ENCODE measurements at regions not wholly inside any gene's neighbourhood (a gene's known extent, or its start where the extent isn't known, plus 50 kb on each side); places are given as distances from the start of the nearest gene placed in this dataset.

DNA sequence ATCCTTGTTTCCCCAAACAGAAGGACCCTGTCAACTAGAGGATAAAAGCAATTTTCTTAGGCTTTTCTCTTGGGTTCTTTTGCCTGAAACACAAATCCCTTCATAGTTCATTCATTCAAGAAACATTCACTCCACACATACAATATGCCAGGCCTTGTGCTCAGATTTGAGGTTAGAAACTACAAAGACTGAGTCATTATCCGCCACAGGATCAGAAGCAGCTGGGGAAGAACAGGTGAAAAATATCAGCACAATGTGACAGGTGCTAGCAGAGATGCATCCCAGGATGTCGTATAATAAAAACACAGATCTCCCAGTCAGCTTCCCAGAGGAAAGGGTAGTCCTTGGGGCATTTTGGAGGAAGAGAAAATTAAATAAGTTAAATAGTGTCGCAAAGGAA lies 172.4 kb downstream of the LRATD1 start:
- no peak overlapping the region for H2AFZ ChIP-seq (ENCODE audit: low read length)
- no peaks in the 10 kb centered on the region for H3K27me3 ChIP-seq (replicated peaks in 1 of 4; ENCODE audit: control insufficient read depth in 3 of 4, extremely low read depth in 1 of 4, insufficient read depth in 3 of 4, low read length in 3 of 4)
- H2AK5ac ChIP-seq (ENCODE audit: low read depth, low read length), result no peak overlapping the region
- H2BK12ac ChIP-seq (ENCODE audit: low read depth, low read length), result no peak overlapping the region
- no peak overlapping the region for H3K14ac ChIP-seq (ENCODE audit: insufficient read length)
- H3K79me1 ChIP-seq (ENCODE audit: low read depth, low read length), result no peaks in the 10 kb centered on the region
- no peak overlapping the region for H2BK5ac ChIP-seq (ENCODE audit: low read depth, low read length)
- TF ChIP-seq, protein P1, sequence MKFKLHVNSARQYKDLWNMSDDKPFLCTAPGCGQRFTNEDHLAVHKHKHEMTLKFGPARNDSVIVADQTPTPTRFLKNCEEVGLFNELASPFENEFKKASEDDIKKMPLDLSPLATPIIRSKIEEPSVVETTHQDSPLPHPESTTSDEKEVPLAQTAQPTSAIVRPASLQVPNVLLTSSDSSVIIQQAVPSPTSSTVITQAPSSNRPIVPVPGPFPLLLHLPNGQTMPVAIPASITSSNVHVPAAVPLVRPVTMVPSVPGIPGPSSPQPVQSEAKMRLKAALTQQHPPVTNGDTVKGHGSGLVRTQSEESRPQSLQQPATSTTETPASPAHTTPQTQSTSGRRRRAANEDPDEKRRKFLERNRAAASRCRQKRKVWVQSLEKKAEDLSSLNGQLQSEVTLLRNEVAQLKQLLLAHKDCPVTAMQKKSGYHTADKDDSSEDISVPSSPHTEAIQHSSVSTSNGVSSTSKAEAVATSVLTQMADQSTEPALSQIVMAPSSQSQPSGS (IDR thresholded peaks at IDR 0.05; ENCODE audit: low read length), result no peak
- no peak for TF ChIP-seq CBX8 (IDR thresholded peaks at IDR 0.05; ENCODE audit: borderline replicate concordance, low read depth, low read length)
- no peak overlapping the region for H3K23ac ChIP-seq (ENCODE audit: insufficient read length)
- no peak overlapping the region for H3K4me2 ChIP-seq (ENCODE audit: insufficient read depth in 1 of 2, low read depth in 2 of 2, low read length in 2 of 2)
- no peaks in the 10 kb centered on the region for H3K36me3 ChIP-seq (ENCODE audit: control insufficient read depth in 2 of 4, insufficient read depth in 4 of 4, low read length in 3 of 4)
- no peak overlapping the region for H4K91ac ChIP-seq (replicated peaks; ENCODE audit: insufficient read length, low read length)
- H3K27ac ChIP-seq (ENCODE audit: low read depth, low read length), result no peak overlapping the region
- no peak overlapping the region for H3K9ac ChIP-seq (replicated peaks in 1 of 4; ENCODE audit: extremely low read depth in 1 of 4, low read depth in 3 of 4, low read length in 3 of 4)
- no peaks in the 10 kb centered on the region for H4K20me1 ChIP-seq (replicated peaks in 1 of 2; ENCODE audit: control insufficient read depth in 1 of 2, insufficient read depth in 2 of 2, low read length in 2 of 2)
- FAIRE-seq (no peak), DNase-seq (ENCODE audit: low read depth in 1 of 2, low spot score in 2 of 2) (no peak)
- H3K56ac ChIP-seq (replicated peaks; ENCODE audit: insufficient read length, low read depth, low read length), result no peak overlapping the region
- H3K9me3 ChIP-seq (ENCODE audit: insufficient read depth in 2 of 2, low read depth in 1 of 2, low read length in 1 of 2), result peaks cover 4 to 8% of the 10 kb centered on the region in 2 experiments; a peak in 1 of 4 replicates
- no peaks in the 10 kb centered on the region for H3K4me1 ChIP-seq (replicated peaks in 1 of 4; ENCODE audit: control insufficient read depth in 3 of 4, insufficient read depth in 4 of 4, low read length in 3 of 4)
- H4K8ac ChIP-seq (ENCODE audit: extremely low read depth, insufficient read depth, low read length), result no peak overlapping the region
- no peak overlapping the region for H3K4ac ChIP-seq (replicated peaks; ENCODE audit: insufficient read length, low read depth, low read length)
- H2BK20ac ChIP-seq (ENCODE audit: low read length), result no peak overlapping the region
- no peak overlapping the region for H3K4me3 ChIP-seq (ENCODE audit: extremely low read depth in 1 of 4, insufficient read depth in 2 of 4, low read depth in 3 of 4, low read length in 4 of 4)
- H3K23me2 ChIP-seq (ENCODE audit: low read depth, low read length), result no peaks in the 10 kb centered on the region
- no peak overlapping the region for H3K18ac ChIP-seq (ENCODE audit: extremely low read depth, low read length)
- H3K79me2 ChIP-seq (ENCODE audit: control insufficient read depth in 1 of 2, insufficient read depth in 2 of 2, low read length in 2 of 2), result no peaks in the 10 kb centered on the region
- H2BK15ac ChIP-seq (ENCODE audit: low read length), result no peak overlapping the region
- no peak overlapping the region for H4K5ac ChIP-seq (ENCODE audit: insufficient read length, low read depth, low read length)
- 91% methylated on average over 3 of the region's 3 CpGs; no CpG with 5 or more reads in 1 of the 2 experiments for WGBS, 2 experiments (ENCODE audit: extremely low coverage in 1 of 2, insufficient coverage in 1 of 2, insufficient read length in 1 of 2, insufficient replicate concordance in 2 of 2, low coverage in 1 of 2, low lambda C conversion rate in 2 of 2, missing lambda C conversion rate in 1 of 2)
- H2BK120ac ChIP-seq (replicated peaks; ENCODE audit: low read depth, low read length), result no peak overlapping the region
- ChIA-PET POLR2A (ENCODE audit: partially characterized antibody) (no interaction called here), CTCF (ENCODE audit: partially characterized antibody) (no interaction called here)
